Smooth muscle cell (in vitro differentiated cells): ENCODE measurements at regions not wholly inside any gene's neighbourhood (a gene's known extent, or its start where the extent isn't known, plus 50 kb on each side); places are given as distances from the start of the nearest gene placed in this dataset.

ENCODE experiments used
- DNase-seq: peaks from one replicate; lab custom pipeline; 2025; ENCODE audit not compliant: unreplicated experiment; lab: John Stamatoyannopoulos, UW
- H2AFZ ChIP-seq: fragments of 200-600 bp; sonication (generic); 2 replicates; pipeline ENCODE4 v1.6.0; 2016; ENCODE audit warnings: antibody characterized with exemption, low read depth, mild to moderate bottlenecking
- H3F3A ChIP-seq: fragments of 200-600 bp; sonication (generic); 2 replicates; pipeline ENCODE4 v1.6.0; 2017; ENCODE audit warnings: antibody characterized with exemption, low read depth
- H3K27ac ChIP-seq: fragments of 200-600 bp; sonication (generic); 2 replicates; pipeline ENCODE4 v1.5.1; 2016; ENCODE audit warnings: low read depth, mild to moderate bottlenecking
- H3K27me3 ChIP-seq: fragments of 200-600 bp; sonication (generic); 2 replicates; pipeline ENCODE4 v1.6.1; 2016; ENCODE audit warnings: low read depth, mild to moderate bottlenecking
- H3K36me3 ChIP-seq: fragments of 200-600 bp; sonication (generic); 2 replicates; pipeline ENCODE4 v1.5.1; 2016; ENCODE audit warnings: low read depth
- H3K4me1 ChIP-seq: fragments of 200-600 bp; sonication (generic); 2 replicates; pipeline ENCODE4 v1.5.1; 2016; ENCODE audit warnings: low read depth
- H3K4me2 ChIP-seq: fragments of 200-600 bp; sonication (generic); 2 replicates; pipeline ENCODE4 v1.6.0; 2016; ENCODE audit warnings: mild to moderate bottlenecking
- H3K4me3 ChIP-seq: fragments of 200-600 bp; sonication (generic); 2 replicates; pipeline ENCODE4 v1.5.1; 2016; ENCODE audit warnings: mild to moderate bottlenecking
- H3K79me2 ChIP-seq: fragments of 200-600 bp; sonication (generic); 2 replicates; pipeline ENCODE4 v1.6.0; 2016; ENCODE audit warnings: low read depth, mild to moderate bottlenecking
- H3K9ac ChIP-seq: fragments of 200-600 bp; sonication (generic); 2 replicates; pipeline ENCODE4 v1.6.0; 2016; ENCODE audit warnings: low read depth
- H3K9me3 ChIP-seq: fragments of 200-600 bp; sonication (generic); replicated peaks from 2 replicates; pipeline ENCODE4 v1.5.1; 2016; ENCODE audit warnings: low read depth
- H4K20me1 ChIP-seq: fragments of 200-600 bp; sonication (generic); 2 replicates; pipeline ENCODE4 v1.6.0; 2016; ENCODE audit warnings: low read depth
- WGBS: methylation state at CpG from one replicate; pipeline ENCODE4 v1.1.7; 2016; ENCODE audit warnings: low lambda C conversion rate; 5-methylcytosine and 5-hydroxymethylcytosine counted together
- TF ChIP-seq, protein P1 (sequence below): fragments of 200-600 bp; sonication (generic); IDR thresholded peaks from 2 replicates; pipeline ENCODE4 v1.5.1; 2017; ENCODE audit warnings: borderline replicate concordance, mild to moderate bottlenecking, antibody characterized with exemption; ENCODE audit not compliant: insufficient read depth, poor library complexity, severe bottlenecking

DNA sequence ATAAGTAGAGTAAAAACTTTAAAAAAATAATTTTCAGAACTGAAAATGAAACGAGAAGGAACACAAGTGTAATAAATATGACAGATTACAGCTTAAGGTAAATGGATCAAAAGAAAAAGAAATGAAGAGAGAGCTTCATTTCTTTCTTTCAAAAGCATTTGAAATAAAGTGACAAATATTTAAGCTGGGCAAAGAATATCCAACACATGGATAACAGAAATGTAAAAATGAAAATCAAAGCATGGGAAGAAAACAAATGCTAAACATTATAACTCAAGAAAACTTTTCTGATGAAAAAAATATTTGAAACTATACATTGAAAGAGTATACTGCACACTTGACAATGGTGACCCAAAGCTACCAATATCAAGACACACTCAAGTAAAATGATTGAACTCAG is 143.6 kb upstream of the IRX5 start:
- Histone ChIP-seq H3K4me3 (no peak overlapping the region), H3K79me2 (no peaks in the 10 kb centered on the region), H4K20me1 (no peaks in the 10 kb centered on the region), H3K27me3 (no peaks in the 10 kb centered on the region), H3K4me1 (no peaks in the 10 kb centered on the region), H3K36me3 (no peaks in the 10 kb centered on the region), H3K4me2 (no peak overlapping the region), H3K9me3 (no peaks in the 10 kb centered on the region), H2AFZ (no peak overlapping the region), H3K27ac (no peak overlapping the region), H3F3A (no peaks in the 10 kb centered on the region), H3K9ac (no peak overlapping the region)
- TF ChIP-seq, protein P1, sequence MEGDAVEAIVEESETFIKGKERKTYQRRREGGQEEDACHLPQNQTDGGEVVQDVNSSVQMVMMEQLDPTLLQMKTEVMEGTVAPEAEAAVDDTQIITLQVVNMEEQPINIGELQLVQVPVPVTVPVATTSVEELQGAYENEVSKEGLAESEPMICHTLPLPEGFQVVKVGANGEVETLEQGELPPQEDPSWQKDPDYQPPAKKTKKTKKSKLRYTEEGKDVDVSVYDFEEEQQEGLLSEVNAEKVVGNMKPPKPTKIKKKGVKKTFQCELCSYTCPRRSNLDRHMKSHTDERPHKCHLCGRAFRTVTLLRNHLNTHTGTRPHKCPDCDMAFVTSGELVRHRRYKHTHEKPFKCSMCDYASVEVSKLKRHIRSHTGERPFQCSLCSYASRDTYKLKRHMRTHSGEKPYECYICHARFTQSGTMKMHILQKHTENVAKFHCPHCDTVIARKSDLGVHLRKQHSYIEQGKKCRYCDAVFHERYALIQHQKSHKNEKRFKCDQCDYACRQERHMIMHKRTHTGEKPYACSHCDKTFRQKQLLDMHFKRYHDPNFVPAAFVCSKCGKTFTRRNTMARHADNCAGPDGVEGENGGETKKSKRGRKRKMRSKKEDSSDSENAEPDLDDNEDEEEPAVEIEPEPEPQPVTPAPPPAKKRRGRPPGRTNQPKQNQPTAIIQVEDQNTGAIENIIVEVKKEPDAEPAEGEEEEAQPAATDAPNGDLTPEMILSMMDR, result no peak
- DNase-seq, result no peak
- 65% methylated on average over 1 of the region's 1 CpG for WGBS

DNA sequence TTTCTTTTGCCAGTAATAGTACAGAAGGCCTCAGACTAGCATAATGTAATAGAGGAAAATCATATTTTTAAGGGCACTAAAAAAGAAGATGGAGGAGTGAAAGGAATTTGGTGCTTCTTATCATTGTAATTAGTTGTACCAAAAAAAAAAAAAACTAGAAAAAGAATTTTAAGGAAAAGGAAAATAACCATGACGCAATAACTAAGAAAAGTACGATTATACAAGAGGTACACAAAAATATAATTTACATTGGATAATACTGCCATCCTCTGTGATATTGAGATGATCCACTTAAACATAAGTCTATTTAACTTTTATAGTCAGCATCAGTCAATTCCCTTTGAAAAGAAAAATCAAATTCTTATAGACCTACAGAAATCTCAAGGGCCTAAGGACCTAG is 146.7 kb upstream of the IRX5 start:
- Histone ChIP-seq H3K4me1 (no peaks in the 10 kb centered on the region), H2AFZ (no peak overlapping the region), H3K36me3 (no peaks in the 10 kb centered on the region), H3K4me2 (no peak overlapping the region), H3K27ac (no peak overlapping the region), H3F3A (no peaks in the 10 kb centered on the region), H3K4me3 (no peak overlapping the region), H3K79me2 (no peaks in the 10 kb centered on the region), H3K9me3 (no peaks in the 10 kb centered on the region), H3K9ac (no peak overlapping the region), H3K27me3 (no peaks in the 10 kb centered on the region), H4K20me1 (no peaks in the 10 kb centered on the region)
- 97% methylated on average over 2 of the region's 2 CpGs for WGBS
- no peak for DNase-seq
- TF ChIP-seq, protein P1, result no peak

DNA sequence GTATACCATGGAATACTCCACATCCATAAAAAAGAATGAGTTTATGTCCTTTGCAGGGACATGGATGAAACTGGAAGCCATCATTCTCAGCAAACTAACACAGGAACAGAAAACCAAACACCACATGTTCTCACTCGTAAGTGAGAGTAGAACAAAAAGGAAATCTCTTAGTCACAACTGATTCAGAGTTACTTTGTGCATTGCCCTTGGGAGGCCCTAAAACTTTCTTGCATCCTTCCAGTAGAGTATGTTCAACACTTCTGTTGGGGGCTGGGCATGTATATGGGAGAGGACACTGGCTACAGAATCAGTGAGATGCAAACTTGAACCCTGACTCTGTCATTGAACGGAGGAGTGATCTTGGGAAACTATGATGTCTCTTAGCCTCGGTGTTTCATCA is 147.4 kb upstream of the IRX5 start:
- Histone ChIP-seq H3K36me3 (no peaks in the 10 kb centered on the region), H3K27me3 (no peaks in the 10 kb centered on the region), H3K27ac (no peak overlapping the region), H2AFZ (no peak overlapping the region), H3K4me3 (no peak overlapping the region), H3F3A (no peaks in the 10 kb centered on the region), H3K9me3 (no peaks in the 10 kb centered on the region), H3K79me2 (no peaks in the 10 kb centered on the region), H4K20me1 (no peaks in the 10 kb centered on the region), H3K9ac (no peak overlapping the region), H3K4me2 (no peak overlapping the region), H3K4me1 (no peaks in the 10 kb centered on the region)
- TF ChIP-seq, protein P1, result no peak
- 84% methylated on average over 3 of the region's 3 CpGs for WGBS
- DNase-seq, result no peak

DNA sequence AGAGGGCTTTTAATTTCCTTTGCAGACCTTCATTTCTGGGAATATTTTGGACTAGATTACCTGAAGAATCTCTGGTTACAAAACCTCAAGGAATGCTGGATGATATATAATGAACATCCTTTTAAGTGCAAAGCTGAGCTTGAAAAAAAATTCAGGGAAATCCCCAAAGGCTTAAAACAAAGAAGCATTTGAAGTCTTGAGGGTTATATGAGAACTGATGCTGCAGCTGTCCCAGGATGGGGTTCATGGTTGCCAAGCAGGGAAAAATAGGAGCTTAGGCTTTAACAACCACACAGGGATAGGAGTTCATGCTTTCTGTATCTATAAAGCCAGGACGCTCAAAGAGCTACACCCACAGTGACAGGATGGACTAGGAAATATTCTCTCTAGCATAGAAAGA is 150.4 kb upstream of the IRX5 start:
- DNase-seq, result no peak
- TF ChIP-seq, protein P1, result no peak
- Histone ChIP-seq H3K79me2 (no peaks in the 10 kb centered on the region), H3K36me3 (no peaks in the 10 kb centered on the region), H3K27me3 (no peaks in the 10 kb centered on the region), H3K9ac (no peak overlapping the region), H2AFZ (no peak overlapping the region), H4K20me1 (no peaks in the 10 kb centered on the region), H3K4me2 (no peak overlapping the region), H3K9me3 (no peaks in the 10 kb centered on the region), H3K4me3 (no peak overlapping the region), H3K4me1 (no peaks in the 10 kb centered on the region), H3K27ac (peak overlapping the region; percentile 69), H3F3A (no peaks in the 10 kb centered on the region)
- 31% methylated on average over 1 of the region's 1 CpG for WGBS
